ENCODE measurements at regions not wholly inside any gene's neighbourhood (a gene's known extent, or its start where the extent isn't known, plus 50 kb on each side); places are given as distances from the start of the nearest gene placed in this dataset.

DNA sequence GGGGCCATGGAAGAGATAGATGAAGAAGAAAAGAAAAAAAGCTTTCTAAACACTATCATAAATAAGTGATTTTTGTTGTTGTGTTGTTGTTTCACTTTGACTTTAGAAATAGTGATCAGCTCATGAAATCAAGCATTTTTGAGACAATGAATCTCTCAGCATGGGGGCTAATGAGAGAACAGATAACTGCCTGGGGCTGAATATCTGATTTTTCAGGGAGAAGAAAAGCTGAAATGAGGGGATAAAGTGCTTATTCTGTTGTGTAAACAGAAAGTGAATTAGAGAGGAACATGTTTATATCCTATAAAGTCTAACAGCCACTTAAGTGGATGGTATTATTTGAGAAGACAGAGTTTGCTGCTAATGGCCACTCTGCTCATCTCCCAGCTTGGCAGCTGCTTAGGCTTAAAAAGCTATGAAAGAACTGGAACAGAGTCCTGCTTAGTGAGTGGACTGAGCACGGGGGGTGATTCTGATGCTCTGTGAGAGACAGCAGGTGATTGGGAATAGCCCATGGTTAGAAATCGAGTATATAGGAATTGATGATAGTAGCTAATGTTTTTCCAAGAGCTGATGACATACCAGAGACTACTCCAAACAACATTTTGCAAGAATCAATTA lies 646.1 kb upstream of the TMEM132C start:
- TF ChIP-seq, protein P1, sequence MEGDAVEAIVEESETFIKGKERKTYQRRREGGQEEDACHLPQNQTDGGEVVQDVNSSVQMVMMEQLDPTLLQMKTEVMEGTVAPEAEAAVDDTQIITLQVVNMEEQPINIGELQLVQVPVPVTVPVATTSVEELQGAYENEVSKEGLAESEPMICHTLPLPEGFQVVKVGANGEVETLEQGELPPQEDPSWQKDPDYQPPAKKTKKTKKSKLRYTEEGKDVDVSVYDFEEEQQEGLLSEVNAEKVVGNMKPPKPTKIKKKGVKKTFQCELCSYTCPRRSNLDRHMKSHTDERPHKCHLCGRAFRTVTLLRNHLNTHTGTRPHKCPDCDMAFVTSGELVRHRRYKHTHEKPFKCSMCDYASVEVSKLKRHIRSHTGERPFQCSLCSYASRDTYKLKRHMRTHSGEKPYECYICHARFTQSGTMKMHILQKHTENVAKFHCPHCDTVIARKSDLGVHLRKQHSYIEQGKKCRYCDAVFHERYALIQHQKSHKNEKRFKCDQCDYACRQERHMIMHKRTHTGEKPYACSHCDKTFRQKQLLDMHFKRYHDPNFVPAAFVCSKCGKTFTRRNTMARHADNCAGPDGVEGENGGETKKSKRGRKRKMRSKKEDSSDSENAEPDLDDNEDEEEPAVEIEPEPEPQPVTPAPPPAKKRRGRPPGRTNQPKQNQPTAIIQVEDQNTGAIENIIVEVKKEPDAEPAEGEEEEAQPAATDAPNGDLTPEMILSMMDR (conservative IDR thresholded peaks at IDR 0.05; ENCODE audit: low read depth in 2 of 2): no peak
- no peak for TF ChIP-seq STAT1 (IDR thresholded peaks at IDR 0.05; ENCODE audit: unreplicated experiment)
- no peak for TF ChIP-seq EZH2 (IDR thresholded peaks at IDR 0.05; ENCODE audit: low read depth, unreplicated experiment)
- TF ChIP-seq, protein P2, sequence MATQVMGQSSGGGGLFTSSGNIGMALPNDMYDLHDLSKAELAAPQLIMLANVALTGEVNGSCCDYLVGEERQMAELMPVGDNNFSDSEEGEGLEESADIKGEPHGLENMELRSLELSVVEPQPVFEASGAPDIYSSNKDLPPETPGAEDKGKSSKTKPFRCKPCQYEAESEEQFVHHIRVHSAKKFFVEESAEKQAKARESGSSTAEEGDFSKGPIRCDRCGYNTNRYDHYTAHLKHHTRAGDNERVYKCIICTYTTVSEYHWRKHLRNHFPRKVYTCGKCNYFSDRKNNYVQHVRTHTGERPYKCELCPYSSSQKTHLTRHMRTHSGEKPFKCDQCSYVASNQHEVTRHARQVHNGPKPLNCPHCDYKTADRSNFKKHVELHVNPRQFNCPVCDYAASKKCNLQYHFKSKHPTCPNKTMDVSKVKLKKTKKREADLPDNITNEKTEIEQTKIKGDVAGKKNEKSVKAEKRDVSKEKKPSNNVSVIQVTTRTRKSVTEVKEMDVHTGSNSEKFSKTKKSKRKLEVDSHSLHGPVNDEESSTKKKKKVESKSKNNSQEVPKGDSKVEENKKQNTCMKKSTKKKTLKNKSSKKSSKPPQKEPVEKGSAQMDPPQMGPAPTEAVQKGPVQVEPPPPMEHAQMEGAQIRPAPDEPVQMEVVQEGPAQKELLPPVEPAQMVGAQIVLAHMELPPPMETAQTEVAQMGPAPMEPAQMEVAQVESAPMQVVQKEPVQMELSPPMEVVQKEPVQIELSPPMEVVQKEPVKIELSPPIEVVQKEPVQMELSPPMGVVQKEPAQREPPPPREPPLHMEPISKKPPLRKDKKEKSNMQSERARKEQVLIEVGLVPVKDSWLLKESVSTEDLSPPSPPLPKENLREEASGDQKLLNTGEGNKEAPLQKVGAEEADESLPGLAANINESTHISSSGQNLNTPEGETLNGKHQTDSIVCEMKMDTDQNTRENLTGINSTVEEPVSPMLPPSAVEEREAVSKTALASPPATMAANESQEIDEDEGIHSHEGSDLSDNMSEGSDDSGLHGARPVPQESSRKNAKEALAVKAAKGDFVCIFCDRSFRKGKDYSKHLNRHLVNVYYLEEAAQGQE (IDR thresholded peaks at IDR 0.05; ENCODE audit: unreplicated experiment): no peak
- no peak for TF ChIP-seq POLR2AphosphoS5 (IDR thresholded peaks at IDR 0.05; ENCODE audit: low read depth)
- TF ChIP-seq EZH2phosphoT487 (IDR thresholded peaks at IDR 0.05; ENCODE audit: unreplicated experiment): no peak
- TF ChIP-seq, protein P3, sequence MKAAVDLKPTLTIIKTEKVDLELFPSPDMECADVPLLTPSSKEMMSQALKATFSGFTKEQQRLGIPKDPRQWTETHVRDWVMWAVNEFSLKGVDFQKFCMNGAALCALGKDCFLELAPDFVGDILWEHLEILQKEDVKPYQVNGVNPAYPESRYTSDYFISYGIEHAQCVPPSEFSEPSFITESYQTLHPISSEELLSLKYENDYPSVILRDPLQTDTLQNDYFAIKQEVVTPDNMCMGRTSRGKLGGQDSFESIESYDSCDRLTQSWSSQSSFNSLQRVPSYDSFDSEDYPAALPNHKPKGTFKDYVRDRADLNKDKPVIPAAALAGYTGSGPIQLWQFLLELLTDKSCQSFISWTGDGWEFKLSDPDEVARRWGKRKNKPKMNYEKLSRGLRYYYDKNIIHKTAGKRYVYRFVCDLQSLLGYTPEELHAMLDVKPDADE (IDR thresholded peaks at IDR 0.05): no peak
- no peak for TF ChIP-seq JUNB (IDR thresholded peaks at IDR 0.05; ENCODE audit: unreplicated experiment)
- no peak for TF ChIP-seq NANOG (IDR thresholded peaks at IDR 0.05; ENCODE audit: borderline replicate concordance)
